Thyroid gland (tissue), 4 donors: ENCODE measurements at regions not wholly inside any gene's neighbourhood (a gene's known extent, or its start where the extent isn't known, plus 50 kb on each side); places are given as distances from the start of the nearest gene placed in this dataset.

Experiments
- DNase-seq, 2 donors: peaks; one replicate each; pipeline ENCODE4 v3.0.0-alpha.2; 2019
- H3K27ac ChIP-seq, 3 donors: fragments of 200-600 bp; sonication (generic); 1 replicate in 2 of 3; 2 replicates in 1 of 3; pipeline ENCODE4 v1.5.1; 2016 to 2019; ENCODE audit warnings: mild to moderate bottlenecking in 1 of 3, moderate library complexity in 1 of 3
- H3K27me3 ChIP-seq: fragments of 200-600 bp; sonication (generic); one replicate; pipeline ENCODE4 v1.5.1; 2019
- H3K36me3 ChIP-seq, 2 donors: fragments of 200-600 bp; sonication (generic); one replicate each; pipeline ENCODE4 v1.5.1; 2016 to 2019
- H3K4me1 ChIP-seq, 2 donors: fragments of 200-600 bp; sonication (generic); one replicate each; pipeline ENCODE4 v1.5.1; 2017 to 2019
- H3K4me3 ChIP-seq, 3 donors: fragments of 200-600 bp; sonication (generic); replicated peaks in 1 of 3; 1 replicate in 2 of 3; 2 replicates in 1 of 3; pipeline ENCODE4 v1.5.1; 2016; ENCODE audit warnings: mild to moderate bottlenecking in 1 of 3
- H3K9me3 ChIP-seq: fragments of 200-600 bp; sonication (generic); one replicate; pipeline ENCODE4 v1.5.1; 2017
- CTCF ChIP-seq, 6 experiments: fragments of 200-600 bp in 3 of 6; fragments of 450-650 bp in 3 of 6; sonication (generic) in 3 of 6; IDR thresholded peaks; one replicate each; pipeline ENCODE4 v1.5.1; 2016 to 2019; ENCODE audit warnings: antibody characterized with exemption in 6 of 6, mild to moderate bottlenecking in 2 of 6, inconsistent platforms in 1 of 6, moderate library complexity in 1 of 6
- POLR2A ChIP-seq, 2 donors: fragments of 450-650 bp; IDR thresholded peaks; one replicate each; pipeline ENCODE4 v1.6.1; 2017; ENCODE audit warnings: antibody characterized with exemption in 2 of 2, mild to moderate bottlenecking in 2 of 2, moderate library complexity in 1 of 2
- WGBS, 2 donors: methylation state at CpG; one replicate each; pipeline ENCODE4 v1.1.5; 2017; 5-methylcytosine and 5-hydroxymethylcytosine counted together
- intact Hi-C: fragments of 100-400 bp; cut with DNase I; formaldehyde crosslinking; loops from one replicate; pipeline ENCODE4 v1.15.1; 2023

- WGBS, 2 donors, result 76 to 77% methylated on average over 2 of the region's 2 CpGs
- no peaks in the 10 kb centered on the region for H3K27me3 ChIP-seq
- H3K4me3 ChIP-seq, result no peak overlapping the region
- no peak for TF ChIP-seq CTCF (IDR thresholded peaks at IDR 0.05)
- TF ChIP-seq POLR2A (IDR thresholded peaks at IDR 0.05), result no peak
- intact Hi-C loops, result no loop called here
- no peaks in the 10 kb centered on the region for H3K4me1 ChIP-seq
- no peak overlapping the region for H3K27ac ChIP-seq
- H3K9me3 ChIP-seq, result no peaks in the 10 kb centered on the region
- no peaks in the 10 kb centered on the region for H3K36me3 ChIP-seq
- DNase-seq, result no peak
Observed at GRCh38 chr2:117738991-117739839, 75.3 kb upstream of the DDX18 start.

- H3K36me3 ChIP-seq, result no peaks in the 10 kb centered on the region
- no peak overlapping the region for H3K4me3 ChIP-seq
- TF ChIP-seq CTCF (IDR thresholded peaks at IDR 0.05) (no peak), POLR2A (IDR thresholded peaks at IDR 0.05) (no peak)
- 53 to 55% methylated on average over 5 of the region's 5 CpGs for WGBS, 2 donors
- intact Hi-C loops, result no loop called here
- DNase-seq, result no peak
- H3K9me3 ChIP-seq, result no peaks in the 10 kb centered on the region
- no peaks in the 10 kb centered on the region for H3K4me1 ChIP-seq
- no peak overlapping the region for H3K27ac ChIP-seq
- no peaks in the 10 kb centered on the region for H3K27me3 ChIP-seq
Observed at GRCh38 chr2:117745537-117745936, 69.0 kb upstream of the DDX18 start.

GRCh38 chr2:117755768-117756167 is 58.7 kb upstream of the DDX18 start:
- no peak for TF ChIP-seq POLR2A (IDR thresholded peaks at IDR 0.05)
- no peak for TF ChIP-seq CTCF (IDR thresholded peaks at IDR 0.05)
- Histone ChIP-seq H3K9me3 (no peaks in the 10 kb centered on the region), H3K4me1 (no peaks in the 10 kb centered on the region), H3K36me3 (no peaks in the 10 kb centered on the region), H3K27me3 (no peaks in the 10 kb centered on the region), H3K4me3 (no peak overlapping the region), H3K27ac (no peak overlapping the region)
- WGBS, 2 donors, result 53 to 56% methylated on average over 2 of the region's 2 CpGs
- intact Hi-C loops, result no loop called here
- DNase-seq, result no peak

GRCh38 chr2:117760916-117761315 is 53.6 kb upstream of the DDX18 start:
- Histone ChIP-seq H3K4me3 (no peak overlapping the region), H3K36me3 (no peaks in the 10 kb centered on the region), H3K4me1 (no peaks in the 10 kb centered on the region), H3K9me3 (no peaks in the 10 kb centered on the region), H3K27ac (no peak overlapping the region), H3K27me3 (no peaks in the 10 kb centered on the region)
- no peak for DNase-seq
- TF ChIP-seq POLR2A (IDR thresholded peaks at IDR 0.05) (no peak), CTCF (IDR thresholded peaks at IDR 0.05) (no peak)
- intact Hi-C loops, result no loop called here
- WGBS, 2 donors, result 100% methylated on average over 1 of the region's 1 CpG; no CpG with 5 or more reads in 1 of the 2 donors

- DNase-seq, result no peak
- no peaks in the 10 kb centered on the region for H3K27me3 ChIP-seq
- no peak overlapping the region for H3K4me3 ChIP-seq
- no peaks in the 10 kb centered on the region for H3K9me3 ChIP-seq
- intact Hi-C loops, result no loop called here
- H3K36me3 ChIP-seq, result no peaks in the 10 kb centered on the region
- TF ChIP-seq POLR2A (IDR thresholded peaks at IDR 0.05) (no peak), CTCF (IDR thresholded peaks at IDR 0.05) (no peak)
- H3K4me1 ChIP-seq, result no peaks in the 10 kb centered on the region
- no peak overlapping the region for H3K27ac ChIP-seq
Observed at GRCh38 chr2:117762454-117762853, 52.0 kb upstream of the DDX18 start.
